CD14-positive monocyte (primary cell): ENCODE measurements at regions not wholly inside any gene's neighbourhood (a gene's known extent, or its start where the extent isn't known, plus 50 kb on each side); places are given as distances from the start of the nearest gene placed in this dataset.

Experiments
- DNase-seq, 3 donors: peaks; one replicate each; pipeline ENCODE4 v3.0.0-alpha.2; 2011 to 2022
- H2AFZ ChIP-seq: 2 replicates; pipeline ENCODE4 v1.6.0; 2012; ENCODE audit warnings: mild to moderate bottlenecking, low read depth, low read length, inconsistent platforms; ENCODE audit not compliant: insufficient read depth, poor library complexity, severe bottlenecking
- H3K27ac ChIP-seq, 2 donors: 1 replicate in 1 of 2; 2 replicates in 1 of 2; pipeline ENCODE4 v1.5.1; 2012 to 2013; ENCODE audit warnings: low read length in 2 of 2, control low read depth in 1 of 2, inconsistent platforms in 1 of 2, low read depth in 1 of 2, mild to moderate bottlenecking in 1 of 2
- H3K27me3 ChIP-seq, 2 donors: one replicate each; pipeline versions ENCODE4 v1.6.0 to v1.6.1; 2011 to 2013; ENCODE audit warnings: low read length in 2 of 2; ENCODE audit not compliant: control insufficient read depth in 2 of 2, insufficient read depth in 2 of 2
- H3K36me3 ChIP-seq, 2 donors: replicated peaks in 1 of 2; 1 replicate in 1 of 2; 2 replicates in 1 of 2; pipeline versions ENCODE4 v1.5.1 to v1.6.1; 2012 to 2013; ENCODE audit warnings: low read length in 2 of 2, control low read depth in 1 of 2, inconsistent platforms in 1 of 2, mild to moderate bottlenecking in 1 of 2; ENCODE audit not compliant: insufficient read depth in 2 of 2, control insufficient read depth in 1 of 2
- H3K4me1 ChIP-seq, 2 donors: 1 replicate in 1 of 2; 2 replicates in 1 of 2; pipeline versions ENCODE4 v1.5.1 to v1.6.1; 2012 to 2013; ENCODE audit warnings: low read length in 2 of 2, control low read depth in 1 of 2, inconsistent platforms in 1 of 2, mild to moderate bottlenecking in 1 of 2, moderate library complexity in 1 of 2; ENCODE audit not compliant: insufficient read depth in 2 of 2, control insufficient read depth in 1 of 2
- H3K4me2 ChIP-seq: replicated peaks from 2 replicates; pipeline ENCODE3; 2012; ENCODE audit warnings: low read length, moderate library complexity, mild to moderate bottlenecking; ENCODE audit not compliant: poor library complexity, severe bottlenecking; ENCODE audit errors: extremely low read depth
- H3K4me3 ChIP-seq, 3 experiments: fragments of 200-600 bp in 1 of 3; sonication (generic) in 1 of 3; replicated peaks in 1 of 3; 1 replicate in 2 of 3; 2 replicates in 1 of 3; pipeline ENCODE4 v1.5.1; 2011 to 2013; ENCODE audit warnings: low read length in 3 of 3, mild to moderate bottlenecking in 3 of 3, control low read depth in 2 of 3, low read depth in 2 of 3, inconsistent platforms in 1 of 3, moderate library complexity in 1 of 3
- H3K79me2 ChIP-seq: 2 replicates; pipeline ENCODE4 v1.6.0; 2012; ENCODE audit warnings: mild to moderate bottlenecking, control low read depth, inconsistent platforms, low read length, moderate library complexity; ENCODE audit not compliant: insufficient read depth
- H3K9ac ChIP-seq: 2 replicates; pipeline ENCODE4 v1.6.0; 2017; ENCODE audit warnings: low read length, mild to moderate bottlenecking; ENCODE audit not compliant: insufficient read depth, poor library complexity, severe bottlenecking
- H3K9me3 ChIP-seq, 2 donors: replicated peaks in 1 of 2; 1 replicate in 1 of 2; 2 replicates in 1 of 2; pipeline versions ENCODE4 v1.5.1 to v1.6.1; 2012 to 2013; ENCODE audit warnings: low read length in 2 of 2, control low read depth in 1 of 2; ENCODE audit not compliant: control insufficient read depth in 1 of 2, insufficient read depth in 1 of 2
- H4K20me1 ChIP-seq: 2 replicates; pipeline ENCODE4 v1.6.0; 2012; ENCODE audit warnings: mild to moderate bottlenecking, low read length, control low read depth, moderate library complexity; ENCODE audit not compliant: insufficient read depth
- H3K27ac Mint-ChIP-seq, 7 donors: one replicate each; pipeline ENCODE4 v1.8.0; 2020; ENCODE audit warnings: mild to moderate bottlenecking in 7 of 7, mixed read lengths in 7 of 7, moderate library complexity in 6 of 7, inconsistent platforms in 2 of 7
- H3K27me3 Mint-ChIP-seq, 3 donors: one replicate each; pipeline ENCODE4 v1.8.0; 2021 to 2022; ENCODE audit warnings: low read depth in 3 of 3, mild to moderate bottlenecking in 3 of 3, mixed read lengths in 3 of 3, moderate library complexity in 3 of 3, inconsistent platforms in 1 of 3
- H3K36me3 Mint-ChIP-seq, 2 donors: one replicate each; pipeline ENCODE4 v1.8.0; 2020; ENCODE audit warnings: mixed read lengths in 2 of 2, inconsistent platforms in 1 of 2, mild to moderate bottlenecking in 1 of 2
- H3K4me1 Mint-ChIP-seq: one replicate; pipeline ENCODE4 v1.8.0; 2020; ENCODE audit warnings: mild to moderate bottlenecking, mixed read lengths
- H3K4me3 Mint-ChIP-seq, 2 donors: one replicate each; pipeline ENCODE4 v1.8.0; 2020; ENCODE audit warnings: mild to moderate bottlenecking in 2 of 2, mixed read lengths in 2 of 2, moderate library complexity in 1 of 2
- H3K9me3 Mint-ChIP-seq, 7 donors: one replicate each; pipeline ENCODE4 v1.8.0; 2020 to 2022; ENCODE audit warnings: mixed read lengths in 7 of 7, mild to moderate bottlenecking in 6 of 7, moderate library complexity in 6 of 7, inconsistent platforms in 2 of 7
- CTCF ChIP-seq: fragments of 200-600 bp; IDR thresholded peaks from one replicate; pipeline ENCODE4 v1.8.0; 2022; ENCODE audit warnings: antibody characterized with exemption, mild to moderate bottlenecking
- WGBS: methylation state at CpG from one replicate; pipeline ENCODE4 v1.1.5; 2013; ENCODE audit warnings: missing lambda C conversion rate; ENCODE audit not compliant: insufficient coverage; 5-methylcytosine and 5-hydroxymethylcytosine counted together
- intact Hi-C, 2 donors: fragments of 100-400 bp; cut with micrococcal nuclease; formaldehyde crosslinking; loops; one replicate each; pipeline versions ENCODE4 v1.15.0 to v1.15.1; 2023

GRCh38 chrX:68950937-68951336 lies 122.1 kb downstream of the EFNB1 start:
- no peak overlapping the region for H3K27ac ChIP-seq
- H2AFZ ChIP-seq: no peak overlapping the region
- H3K4me1 ChIP-seq: no peaks in the 10 kb centered on the region
- H3K27me3 Mint-ChIP-seq: peaks cover 2 to 15% (median 11%) of the 10 kb centered on the region in 3 donors
- no peak overlapping the region for H3K9ac ChIP-seq
- no peaks in the 10 kb centered on the region for H4K20me1 ChIP-seq
- no peak for TF ChIP-seq CTCF
- no peaks in the 10 kb centered on the region for H3K27me3 ChIP-seq
- no peak overlapping the region for H3K4me3 Mint-ChIP-seq
- no peaks in the 10 kb centered on the region for H3K79me2 ChIP-seq
- peaks cover 0 to 6% of the 10 kb centered on the region in 2 donors for H3K9me3 ChIP-seq
- H3K4me1 Mint-ChIP-seq: no peaks in the 10 kb centered on the region
- H3K36me3 Mint-ChIP-seq: no peaks in the 10 kb centered on the region
- no CpG with 5 or more reads among the region's 2 CpGs for WGBS
- H3K4me3 ChIP-seq: no peak overlapping the region
- no peak overlapping the region for H3K27ac Mint-ChIP-seq
- intact Hi-C loops: no loop called here
- peaks cover 0 to 8% (median 4%) of the 10 kb centered on the region in 7 donors for H3K9me3 Mint-ChIP-seq
- no peaks in the 10 kb centered on the region for H3K36me3 ChIP-seq
- no peak overlapping the region for H3K4me2 ChIP-seq
- no peak for DNase-seq

- Mint-ChIP-seq H3K36me3 (no peaks in the 10 kb centered on the region), H3K27ac (peak overlapping the region in 2 of 7 donors; percentile 12 to 50), H3K4me1 (no peaks in the 10 kb centered on the region), H3K4me3 (no peak overlapping the region), H3K27me3 (peaks cover 2 to 11% (median 5%) of the 10 kb centered on the region in 3 donors), H3K9me3 (peaks cover 0 to 3% (median 0%) of the 10 kb centered on the region in 7 donors)
- Histone ChIP-seq H3K36me3 (no peaks in the 10 kb centered on the region), H3K9me3 (no peaks in the 10 kb centered on the region), H3K4me3 (no peak overlapping the region), H3K4me2 (no peak overlapping the region), H3K27ac (no peak overlapping the region), H3K4me1 (no peaks in the 10 kb centered on the region), H2AFZ (no peak overlapping the region), H3K79me2 (no peaks in the 10 kb centered on the region), H4K20me1 (no peaks in the 10 kb centered on the region), H3K9ac (no peak overlapping the region), H3K27me3 (no peaks in the 10 kb centered on the region)
- TF ChIP-seq CTCF: no peak
- WGBS: no CpG with 5 or more reads among the region's 6 CpGs
- intact Hi-C loops: no loop called here
- DNase-seq: no peak
These were observed 119.2 kb downstream of the EFNB1 start for GRCh38 chrX:68947882-68948605.
